ENCODE measurements at regions not wholly inside any gene's neighbourhood (a gene's known extent, or its start where the extent isn't known, plus 50 kb on each side); places are given as distances from the start of the nearest gene placed in this dataset.

DNA sequence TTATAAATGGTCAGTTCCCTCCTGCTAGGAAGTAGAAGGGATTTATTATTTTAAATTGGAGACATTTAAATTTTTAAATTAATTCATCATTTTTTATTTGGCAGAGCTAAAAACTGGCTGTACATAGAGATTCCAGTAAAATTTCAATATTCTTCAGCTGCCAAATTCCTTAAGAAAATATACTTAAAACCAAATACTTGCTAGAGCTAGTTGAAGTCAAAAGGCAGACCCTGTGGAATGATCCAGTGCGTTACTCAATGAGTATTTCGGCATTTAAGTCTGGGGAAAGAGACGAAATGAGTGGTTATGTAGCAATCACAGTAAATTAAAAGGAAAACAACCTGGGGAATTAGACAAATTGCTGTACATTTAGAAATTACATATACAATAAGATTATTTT is 1104.7 kb downstream of the SLC6A15 start:
- TF ChIP-seq EZH2 (IDR thresholded peaks at IDR 0.05), result no peak
- no peak for TF ChIP-seq POLR2AphosphoS5 (IDR thresholded peaks at IDR 0.05; ENCODE audit: borderline replicate concordance, low read depth, low read length)
